ENCODE measurements at regions not wholly inside any gene's neighbourhood (a gene's known extent, or its start where the extent isn't known, plus 50 kb on each side); places are given as distances from the start of the nearest gene placed in this dataset.

DNA sequence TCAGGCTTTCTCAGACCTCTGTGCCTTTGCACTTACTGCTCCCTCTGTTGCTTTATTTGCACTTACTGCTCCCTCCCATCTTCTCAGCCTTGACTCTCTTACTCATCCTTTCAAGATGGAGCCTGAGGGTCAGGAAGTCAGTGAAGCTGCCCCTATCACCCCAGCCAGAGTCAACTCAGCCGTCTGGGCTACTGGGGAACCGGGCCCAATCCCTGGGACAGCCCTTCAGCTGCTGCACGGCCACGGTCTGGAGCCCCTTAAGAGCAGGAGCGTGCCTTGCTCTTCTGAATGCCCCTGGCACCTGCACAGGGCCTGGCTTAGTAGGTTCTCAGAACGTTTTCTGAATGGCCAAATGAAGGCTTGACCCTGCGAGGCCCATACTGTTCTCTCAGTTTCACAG lies 244.4 kb downstream of the FOXD2 start:
- TF ChIP-seq, protein P1, sequence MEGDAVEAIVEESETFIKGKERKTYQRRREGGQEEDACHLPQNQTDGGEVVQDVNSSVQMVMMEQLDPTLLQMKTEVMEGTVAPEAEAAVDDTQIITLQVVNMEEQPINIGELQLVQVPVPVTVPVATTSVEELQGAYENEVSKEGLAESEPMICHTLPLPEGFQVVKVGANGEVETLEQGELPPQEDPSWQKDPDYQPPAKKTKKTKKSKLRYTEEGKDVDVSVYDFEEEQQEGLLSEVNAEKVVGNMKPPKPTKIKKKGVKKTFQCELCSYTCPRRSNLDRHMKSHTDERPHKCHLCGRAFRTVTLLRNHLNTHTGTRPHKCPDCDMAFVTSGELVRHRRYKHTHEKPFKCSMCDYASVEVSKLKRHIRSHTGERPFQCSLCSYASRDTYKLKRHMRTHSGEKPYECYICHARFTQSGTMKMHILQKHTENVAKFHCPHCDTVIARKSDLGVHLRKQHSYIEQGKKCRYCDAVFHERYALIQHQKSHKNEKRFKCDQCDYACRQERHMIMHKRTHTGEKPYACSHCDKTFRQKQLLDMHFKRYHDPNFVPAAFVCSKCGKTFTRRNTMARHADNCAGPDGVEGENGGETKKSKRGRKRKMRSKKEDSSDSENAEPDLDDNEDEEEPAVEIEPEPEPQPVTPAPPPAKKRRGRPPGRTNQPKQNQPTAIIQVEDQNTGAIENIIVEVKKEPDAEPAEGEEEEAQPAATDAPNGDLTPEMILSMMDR (IDR thresholded peaks at IDR 0.05) = no peak
- TF ChIP-seq POLR2A (IDR thresholded peaks at IDR 0.05) = no peak
